A673 (cell line): ENCODE measurements at regions not wholly inside any gene's neighbourhood (a gene's known extent, or its start where the extent isn't known, plus 50 kb on each side); places are given as distances from the start of the nearest gene placed in this dataset.
A peak's percentile ranks its signal among the peaks of the same experiment; 100 is the strongest.

Experiments used
- BruUV-seq: library from RNA; stranded (reverse); fragments of 400-500 nt; replicated peaks from 2 replicates; lab custom pipeline; 2021; lab: Mats Ljungman, UMichigan
- CTCF ChIA-PET: fragments of 300-600 bp; sonication (Branson Sonifier 250); formaldehyde crosslinking; loops from one replicate; lab custom pipeline; 2022; ENCODE audit warnings: antibody characterized with exemption; lab: Charles Lee
- POLR2A ChIA-PET: fragments of 300-600 bp; sonication (Branson Sonifier 250); formaldehyde crosslinking; loops from one replicate; lab custom pipeline; 2022; ENCODE audit warnings: antibody characterized with exemption; ENCODE audit not compliant: low non-redundant PET; lab: Charles Lee
- DNase-seq: peaks from one replicate; pipeline ENCODE4 v3.0.0-alpha.2; 2015; ENCODE audit warnings: low spot score
- H3K27ac ChIP-seq: fragments of 200-600 bp; sonication (generic); 2 replicates; pipeline ENCODE4 v1.5.1; 2016; ENCODE audit warnings: mixed run types, low read depth, mild to moderate bottlenecking, mixed read lengths, antibody characterized with exemption, low read length; ENCODE audit not compliant: poor library complexity, severe bottlenecking
- H3K27me3 ChIP-seq: fragments of 200-600 bp; sonication (generic); replicated peaks from 2 replicates; pipeline ENCODE4 v1.6.1; 2017; ENCODE audit warnings: mixed run types, low read depth, mild to moderate bottlenecking, mixed read lengths, antibody characterized with exemption, low read length; ENCODE audit not compliant: insufficient read depth, poor library complexity
- H3K36me3 ChIP-seq: fragments of 200-600 bp; sonication (generic); 2 replicates; pipeline ENCODE4 v1.6.1; 2016; ENCODE audit warnings: mixed run types, mild to moderate bottlenecking, mixed read lengths, antibody characterized with exemption, low read length; ENCODE audit not compliant: insufficient read depth, poor library complexity, severe bottlenecking
- H3K4me1 ChIP-seq: fragments of 200-600 bp; sonication (generic); 2 replicates; pipeline ENCODE4 v1.6.1; 2017; ENCODE audit warnings: mixed run types, mild to moderate bottlenecking, mixed read lengths, antibody characterized with exemption, low read length; ENCODE audit not compliant: insufficient read depth, poor library complexity, severe bottlenecking
- H3K4me3 ChIP-seq: fragments of 200-600 bp; sonication (generic); 2 replicates; pipeline ENCODE4 v1.5.1; 2016; ENCODE audit warnings: low read depth, mixed run types, mild to moderate bottlenecking, mixed read lengths, low read length; ENCODE audit not compliant: poor library complexity, severe bottlenecking
- H3K9me3 ChIP-seq: fragments of 200-600 bp; sonication (generic); 2 replicates; pipeline ENCODE4 v1.6.1; 2016; ENCODE audit warnings: mixed run types, low read depth, mild to moderate bottlenecking, mixed read lengths, antibody characterized with exemption, low read length; ENCODE audit not compliant: poor library complexity, severe bottlenecking
- EZH2 ChIP-seq: fragments of 200-600 bp; sonication (generic); IDR thresholded peaks from 2 replicates; pipeline ENCODE4 v1.6.1; 2017; ENCODE audit warnings: borderline replicate concordance, low read depth, mild to moderate bottlenecking, mixed read lengths, antibody characterized with exemption, low read length; ENCODE audit not compliant: poor library complexity, severe bottlenecking
- intact Hi-C: fragments of 100-400 bp; cut with micrococcal nuclease; formaldehyde crosslinking; loops from one replicate; pipeline ENCODE4 v1.10.0; 2022; ENCODE audit not compliant: unreplicated experiment
- TF ChIP-seq, protein P1 (sequence below): fragments of 300-800, 200-600 bp; sonication (generic); conservative IDR thresholded peaks from 2 replicates; pipeline ENCODE4 v1.5.1; 2017; ENCODE audit warnings: low read depth, mild to moderate bottlenecking, antibody characterized with exemption, low read length, moderate library complexity, mixed read lengths

GRCh38 chr12:104833756-104834155 is 124.3 kb downstream of the SLC41A2 start:
- POLR2A ChIA-PET, result no interaction called here
- intact Hi-C loops, result no loop called here
- CTCF ChIA-PET, result no interaction called here
- Histone ChIP-seq H3K9me3 (no peaks in the 10 kb centered on the region), H3K27ac (no peak overlapping the region), H3K4me1 (no peaks in the 10 kb centered on the region), H3K4me3 (no peak overlapping the region), H3K27me3 (peaks cover 12% of the 10 kb centered on the region), H3K36me3 (no peaks in the 10 kb centered on the region)
- TF ChIP-seq EZH2, result no peak
- TF ChIP-seq, protein P1, sequence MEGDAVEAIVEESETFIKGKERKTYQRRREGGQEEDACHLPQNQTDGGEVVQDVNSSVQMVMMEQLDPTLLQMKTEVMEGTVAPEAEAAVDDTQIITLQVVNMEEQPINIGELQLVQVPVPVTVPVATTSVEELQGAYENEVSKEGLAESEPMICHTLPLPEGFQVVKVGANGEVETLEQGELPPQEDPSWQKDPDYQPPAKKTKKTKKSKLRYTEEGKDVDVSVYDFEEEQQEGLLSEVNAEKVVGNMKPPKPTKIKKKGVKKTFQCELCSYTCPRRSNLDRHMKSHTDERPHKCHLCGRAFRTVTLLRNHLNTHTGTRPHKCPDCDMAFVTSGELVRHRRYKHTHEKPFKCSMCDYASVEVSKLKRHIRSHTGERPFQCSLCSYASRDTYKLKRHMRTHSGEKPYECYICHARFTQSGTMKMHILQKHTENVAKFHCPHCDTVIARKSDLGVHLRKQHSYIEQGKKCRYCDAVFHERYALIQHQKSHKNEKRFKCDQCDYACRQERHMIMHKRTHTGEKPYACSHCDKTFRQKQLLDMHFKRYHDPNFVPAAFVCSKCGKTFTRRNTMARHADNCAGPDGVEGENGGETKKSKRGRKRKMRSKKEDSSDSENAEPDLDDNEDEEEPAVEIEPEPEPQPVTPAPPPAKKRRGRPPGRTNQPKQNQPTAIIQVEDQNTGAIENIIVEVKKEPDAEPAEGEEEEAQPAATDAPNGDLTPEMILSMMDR, result no peak
- DNase-seq, result no peak
- no TSS peak for BruUV-seq

GRCh38 chr12:104828015-104828414 is 130.1 kb downstream of the SLC41A2 start:
- BruUV-seq, result no TSS peak
- Histone ChIP-seq H3K27ac (no peak overlapping the region), H3K9me3 (peaks cover 5% of the 10 kb centered on the region), H3K27me3 (peaks cover 9% of the 10 kb centered on the region), H3K4me3 (no peak overlapping the region), H3K36me3 (no peaks in the 10 kb centered on the region), H3K4me1 (no peaks in the 10 kb centered on the region)
- no peak for TF ChIP-seq EZH2
- TF ChIP-seq, protein P1, result no peak
- intact Hi-C loops, result no loop called here
- POLR2A ChIA-PET, result no interaction called here
- CTCF ChIA-PET, result no interaction called here
- DNase-seq, result no peak

GRCh38 chr12:104827587-104827986 is 130.5 kb downstream of the SLC41A2 start:
- no TSS peak for BruUV-seq
- CTCF ChIA-PET, result no interaction called here
- intact Hi-C loops, result no loop called here

More at GRCh38 chr12:104827587-104827986, 130.5 kb downstream of the SLC41A2 start:
- DNase-seq, result no peak
- POLR2A ChIA-PET, result no interaction called here
- no peaks in the 10 kb centered on the region for H3K36me3 ChIP-seq
- TF ChIP-seq, protein P1, result peak; percentile 28; the same call in 1 of the 2 replicates
- no peak for TF ChIP-seq EZH2
- no peak overlapping the region for H3K27ac ChIP-seq
- no peak overlapping the region for H3K4me3 ChIP-seq
- peaks cover 5% of the 10 kb centered on the region for H3K9me3 ChIP-seq
- H3K27me3 ChIP-seq, result peaks cover 9% of the 10 kb centered on the region
- H3K4me1 ChIP-seq, result no peaks in the 10 kb centered on the region
